ENCODE measurements at regions not wholly inside any gene's neighbourhood (a gene's known extent, or its start where the extent isn't known, plus 50 kb on each side); places are given as distances from the start of the nearest gene placed in this dataset.

DNA sequence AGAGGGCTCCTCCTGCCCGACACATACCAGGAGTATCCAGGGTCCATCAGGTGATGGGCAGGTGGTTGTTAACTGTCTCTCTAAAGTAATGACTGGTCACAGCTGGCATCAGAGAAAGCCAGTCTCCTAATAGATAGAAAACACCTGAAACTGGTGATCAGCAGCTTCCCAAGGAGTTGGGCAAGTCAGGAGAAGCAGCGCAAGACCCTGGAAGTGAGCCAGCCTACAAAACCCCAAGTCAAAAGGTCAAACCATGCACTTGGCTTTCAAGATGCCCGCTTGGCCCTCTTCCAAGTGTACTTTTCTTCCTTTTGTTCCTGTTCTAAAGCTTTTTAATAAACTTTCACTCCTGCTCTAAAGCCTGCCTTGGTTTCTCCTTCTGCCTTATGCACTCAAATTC, 815.2 kb downstream of the DCDC2C start:
- TF ChIP-seq CHD2 (IDR thresholded peaks at IDR 0.05; ENCODE audit: low read depth, low read length) (no peak), RXRA (CRISPR knock-in tag; IDR thresholded peaks at IDR 0.05) (no peak), ZNF790 (CRISPR knock-in tag; IDR thresholded peaks at IDR 0.05; ENCODE audit: borderline replicate concordance) (no peak), SRF (IDR thresholded peaks at IDR 0.05; ENCODE audit: low read depth, low read length) (no peak), ETV6 (CRISPR knock-in tag; conservative IDR thresholded peaks at IDR 0.05) (no peak)
- TF ChIP-seq, protein P1, sequence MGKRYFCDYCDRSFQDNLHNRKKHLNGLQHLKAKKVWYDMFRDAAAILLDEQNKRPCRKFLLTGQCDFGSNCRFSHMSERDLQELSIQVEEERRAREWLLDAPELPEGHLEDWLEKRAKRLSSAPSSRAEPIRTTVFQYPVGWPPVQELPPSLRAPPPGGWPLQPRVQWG (CRISPR knock-in tag; IDR thresholded peaks at IDR 0.05; ENCODE audit: borderline replicate concordance, low read depth) = no peak
- TF ChIP-seq, protein P2, sequence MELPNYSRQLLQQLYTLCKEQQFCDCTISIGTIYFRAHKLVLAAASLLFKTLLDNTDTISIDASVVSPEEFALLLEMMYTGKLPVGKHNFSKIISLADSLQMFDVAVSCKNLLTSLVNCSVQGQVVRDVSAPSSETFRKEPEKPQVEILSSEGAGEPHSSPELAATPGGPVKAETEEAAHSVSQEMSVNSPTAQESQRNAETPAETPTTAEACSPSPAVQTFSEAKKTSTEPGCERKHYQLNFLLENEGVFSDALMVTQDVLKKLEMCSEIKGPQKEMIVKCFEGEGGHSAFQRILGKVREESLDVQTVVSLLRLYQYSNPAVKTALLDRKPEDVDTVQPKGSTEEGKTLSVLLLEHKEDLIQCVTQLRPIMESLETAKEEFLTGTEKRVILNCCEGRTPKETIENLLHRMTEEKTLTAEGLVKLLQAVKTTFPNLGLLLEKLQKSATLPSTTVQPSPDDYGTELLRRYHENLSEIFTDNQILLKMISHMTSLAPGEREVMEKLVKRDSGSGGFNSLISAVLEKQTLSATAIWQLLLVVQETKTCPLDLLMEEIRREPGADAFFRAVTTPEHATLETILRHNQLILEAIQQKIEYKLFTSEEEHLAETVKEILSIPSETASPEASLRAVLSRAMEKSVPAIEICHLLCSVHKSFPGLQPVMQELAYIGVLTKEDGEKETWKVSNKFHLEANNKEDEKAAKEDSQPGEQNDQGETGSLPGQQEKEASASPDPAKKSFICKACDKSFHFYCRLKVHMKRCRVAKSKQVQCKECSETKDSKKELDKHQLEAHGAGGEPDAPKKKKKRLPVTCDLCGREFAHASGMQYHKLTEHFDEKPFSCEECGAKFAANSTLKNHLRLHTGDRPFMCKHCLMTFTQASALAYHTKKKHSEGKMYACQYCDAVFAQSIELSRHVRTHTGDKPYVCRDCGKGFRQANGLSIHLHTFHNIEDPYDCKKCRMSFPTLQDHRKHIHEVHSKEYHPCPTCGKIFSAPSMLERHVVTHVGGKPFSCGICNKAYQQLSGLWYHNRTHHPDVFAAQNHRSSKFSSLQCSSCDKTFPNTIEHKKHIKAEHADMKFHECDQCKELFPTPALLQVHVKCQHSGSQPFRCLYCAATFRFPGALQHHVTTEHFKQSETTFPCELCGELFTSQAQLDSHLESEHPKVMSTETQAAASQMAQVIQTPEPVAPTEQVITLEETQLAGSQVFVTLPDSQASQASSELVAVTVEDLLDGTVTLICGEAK (IDR thresholded peaks at IDR 0.05) = no peak
- TF ChIP-seq, protein P2 (CRISPR knock-in tag; IDR thresholded peaks at IDR 0.05) = no peak
- TF ChIP-seq, protein P3, sequence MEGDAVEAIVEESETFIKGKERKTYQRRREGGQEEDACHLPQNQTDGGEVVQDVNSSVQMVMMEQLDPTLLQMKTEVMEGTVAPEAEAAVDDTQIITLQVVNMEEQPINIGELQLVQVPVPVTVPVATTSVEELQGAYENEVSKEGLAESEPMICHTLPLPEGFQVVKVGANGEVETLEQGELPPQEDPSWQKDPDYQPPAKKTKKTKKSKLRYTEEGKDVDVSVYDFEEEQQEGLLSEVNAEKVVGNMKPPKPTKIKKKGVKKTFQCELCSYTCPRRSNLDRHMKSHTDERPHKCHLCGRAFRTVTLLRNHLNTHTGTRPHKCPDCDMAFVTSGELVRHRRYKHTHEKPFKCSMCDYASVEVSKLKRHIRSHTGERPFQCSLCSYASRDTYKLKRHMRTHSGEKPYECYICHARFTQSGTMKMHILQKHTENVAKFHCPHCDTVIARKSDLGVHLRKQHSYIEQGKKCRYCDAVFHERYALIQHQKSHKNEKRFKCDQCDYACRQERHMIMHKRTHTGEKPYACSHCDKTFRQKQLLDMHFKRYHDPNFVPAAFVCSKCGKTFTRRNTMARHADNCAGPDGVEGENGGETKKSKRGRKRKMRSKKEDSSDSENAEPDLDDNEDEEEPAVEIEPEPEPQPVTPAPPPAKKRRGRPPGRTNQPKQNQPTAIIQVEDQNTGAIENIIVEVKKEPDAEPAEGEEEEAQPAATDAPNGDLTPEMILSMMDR (CRISPR knock-in tag; IDR thresholded peaks at IDR 0.05) = no peak
- TF ChIP-seq, protein P4, sequence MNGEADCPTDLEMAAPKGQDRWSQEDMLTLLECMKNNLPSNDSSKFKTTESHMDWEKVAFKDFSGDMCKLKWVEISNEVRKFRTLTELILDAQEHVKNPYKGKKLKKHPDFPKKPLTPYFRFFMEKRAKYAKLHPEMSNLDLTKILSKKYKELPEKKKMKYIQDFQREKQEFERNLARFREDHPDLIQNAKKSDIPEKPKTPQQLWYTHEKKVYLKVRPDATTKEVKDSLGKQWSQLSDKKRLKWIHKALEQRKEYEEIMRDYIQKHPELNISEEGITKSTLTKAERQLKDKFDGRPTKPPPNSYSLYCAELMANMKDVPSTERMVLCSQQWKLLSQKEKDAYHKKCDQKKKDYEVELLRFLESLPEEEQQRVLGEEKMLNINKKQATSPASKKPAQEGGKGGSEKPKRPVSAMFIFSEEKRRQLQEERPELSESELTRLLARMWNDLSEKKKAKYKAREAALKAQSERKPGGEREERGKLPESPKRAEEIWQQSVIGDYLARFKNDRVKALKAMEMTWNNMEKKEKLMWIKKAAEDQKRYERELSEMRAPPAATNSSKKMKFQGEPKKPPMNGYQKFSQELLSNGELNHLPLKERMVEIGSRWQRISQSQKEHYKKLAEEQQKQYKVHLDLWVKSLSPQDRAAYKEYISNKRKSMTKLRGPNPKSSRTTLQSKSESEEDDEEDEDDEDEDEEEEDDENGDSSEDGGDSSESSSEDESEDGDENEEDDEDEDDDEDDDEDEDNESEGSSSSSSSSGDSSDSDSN (CRISPR knock-in tag; IDR thresholded peaks at IDR 0.05) = no peak
- TF ChIP-seq, protein P5, sequence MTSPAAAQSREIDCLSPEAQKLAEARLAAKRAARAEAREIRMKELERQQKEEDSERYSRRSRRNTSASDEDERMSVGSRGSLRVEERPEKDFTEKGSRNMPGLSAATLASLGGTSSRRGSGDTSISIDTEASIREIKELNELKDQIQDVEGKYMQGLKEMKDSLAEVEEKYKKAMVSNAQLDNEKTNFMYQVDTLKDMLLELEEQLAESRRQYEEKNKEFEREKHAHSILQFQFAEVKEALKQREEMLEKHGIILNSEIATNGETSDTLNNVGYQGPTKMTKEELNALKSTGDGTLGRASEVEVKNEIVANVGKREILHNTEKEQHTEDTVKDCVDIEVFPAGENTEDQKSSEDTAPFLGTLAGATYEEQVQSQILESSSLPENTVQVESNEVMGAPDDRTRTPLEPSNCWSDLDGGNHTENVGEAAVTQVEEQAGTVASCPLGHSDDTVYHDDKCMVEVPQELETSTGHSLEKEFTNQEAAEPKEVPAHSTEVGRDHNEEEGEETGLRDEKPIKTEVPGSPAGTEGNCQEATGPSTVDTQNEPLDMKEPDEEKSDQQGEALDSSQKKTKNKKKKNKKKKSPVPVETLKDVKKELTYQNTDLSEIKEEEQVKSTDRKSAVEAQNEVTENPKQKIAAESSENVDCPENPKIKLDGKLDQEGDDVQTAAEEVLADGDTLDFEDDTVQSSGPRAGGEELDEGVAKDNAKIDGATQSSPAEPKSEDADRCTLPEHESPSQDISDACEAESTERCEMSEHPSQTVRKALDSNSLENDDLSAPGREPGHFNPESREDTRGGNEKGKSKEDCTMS (CRISPR knock-in tag; conservative IDR thresholded peaks at IDR 0.05) = no peak
